GM19025 (cell line): ENCODE measurements at regions not wholly inside any gene's neighbourhood (a gene's known extent, or its start where the extent isn't known, plus 50 kb on each side); places are given as distances from the start of the nearest gene placed in this dataset.
"Not testable (repeated sequence)": the region's sequence is repeated elsewhere in the genome, so short reads cannot be mapped to it uniquely, and the experiment has no call there.

Experiments
- ATAC-seq: cut with Tn5 transposase; IDR thresholded peaks from one replicate; pipeline ENCODE4 v1.9.1; 2021; ENCODE audit warnings: mild to moderate bottlenecking, low read depth, moderate library complexity; ENCODE audit not compliant: unreplicated experiment

GRCh38 chr1:96445302-96445701 lies 276.3 kb upstream of the PTBP2 start:
- ATAC-seq: no peak

GRCh38 chr1:96464066-96464465 lies 257.5 kb upstream of the PTBP2 start:
- no peak for ATAC-seq

GRCh38 chr1:96464522-96464921 lies 257.1 kb upstream of the PTBP2 start:
- no peak for ATAC-seq

GRCh38 chr1:96464991-96465390 lies 256.6 kb upstream of the PTBP2 start:
- ATAC-seq: no peak

- no peak for ATAC-seq
Observed at GRCh38 chr1:96465441-96465840, 256.1 kb upstream of the PTBP2 start.

GRCh38 chr1:96466842-96467241 lies 254.7 kb upstream of the PTBP2 start:
- peak; percentile 55 for ATAC-seq

GRCh38 chr1:96469726-96470125 lies 251.9 kb upstream of the PTBP2 start:
- not testable (repeated sequence) for ATAC-seq

GRCh38 chr1:96472471-96472870 lies 249.1 kb upstream of the PTBP2 start:
- no peak for ATAC-seq

GRCh38 chr1:96473791-96474434 lies 247.7 kb upstream of the PTBP2 start:
- no peak for ATAC-seq

GRCh38 chr1:96474985-96475743 lies 246.4 kb upstream of the PTBP2 start:
- no peak for ATAC-seq

GRCh38 chr1:96475903-96476302 lies 245.7 kb upstream of the PTBP2 start:
- no peak for ATAC-seq

- no peak for ATAC-seq
Observed at GRCh38 chr1:96478228-96478627, 243.4 kb upstream of the PTBP2 start.

- ATAC-seq: no peak
Observed at GRCh38 chr1:96481409-96481808, 240.2 kb upstream of the PTBP2 start.

- ATAC-seq: no peak
Observed at GRCh38 chr1:96482616-96483015, 239.0 kb upstream of the PTBP2 start.

GRCh38 chr1:96487394-96487793 lies 234.2 kb upstream of the PTBP2 start:
- no peak for ATAC-seq

- no peak for ATAC-seq
Observed at GRCh38 chr1:96487971-96488370, 233.6 kb upstream of the PTBP2 start.

- peak; percentile 86 for ATAC-seq
Observed at GRCh38 chr1:96488777-96489176, 232.8 kb upstream of the PTBP2 start.

GRCh38 chr1:96492236-96492635 lies 229.3 kb upstream of the PTBP2 start:
- ATAC-seq: no peak

- no peak for ATAC-seq
Observed at GRCh38 chr1:96498744-96499340, 222.7 kb upstream of the PTBP2 start.

- no peak for ATAC-seq
Observed at GRCh38 chr1:96508233-96508632, 213.4 kb upstream of the PTBP2 start.

- no peak for ATAC-seq
Observed at GRCh38 chr1:96509339-96509738, 212.2 kb upstream of the PTBP2 start.

GRCh38 chr1:96509951-96510350 lies 211.6 kb upstream of the PTBP2 start:
- ATAC-seq: no peak
